DMS153 treated with DMSO at 0.1 percent for 48 hours (cell line): ENCODE measurements at regions not wholly inside any gene's neighbourhood (a gene's known extent, or its start where the extent isn't known, plus 50 kb on each side); places are given as distances from the start of the nearest gene placed in this dataset.
"Not testable (repeated sequence)": the region's sequence is repeated elsewhere in the genome, so short reads cannot be mapped to it uniquely, and the experiment has no call there.

ENCODE experiments used
- DNase-seq: peaks from one replicate; lab custom pipeline; 2025; ENCODE audit not compliant: unreplicated experiment; lab: John Stamatoyannopoulos, UW

GRCh38 chr3:147157631-147158030 is 248.7 kb downstream of the ZIC4 start:
- DNase-seq, result no peak

- DNase-seq, result not testable (repeated sequence)
Observed at GRCh38 chr3:147154988-147155387, 251.4 kb downstream of the ZIC4 start.

- DNase-seq, result no peak
Observed at GRCh38 chr3:147153830-147154539, 252.4 kb downstream of the ZIC4 start.

DNA sequence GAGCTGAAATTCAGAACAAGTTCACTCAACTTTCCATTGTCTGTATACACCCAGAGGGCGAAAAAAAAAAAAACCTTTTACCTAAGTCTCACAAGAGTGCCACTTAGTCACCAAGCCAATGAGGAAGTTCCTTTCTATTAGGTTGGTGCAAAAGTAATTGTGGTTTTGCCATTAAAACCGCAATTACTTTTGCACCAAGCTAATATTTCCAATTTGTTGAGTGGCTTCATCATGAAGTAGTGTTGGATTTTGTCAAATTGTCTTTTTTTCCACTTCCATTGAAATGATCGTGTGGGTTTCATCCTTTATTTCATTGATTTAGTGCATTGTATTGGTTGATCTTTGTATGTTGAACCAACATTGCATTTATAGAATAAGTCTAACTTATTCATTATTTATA is 253.9 kb downstream of the ZIC4 start:
- no peak for DNase-seq

DNA sequence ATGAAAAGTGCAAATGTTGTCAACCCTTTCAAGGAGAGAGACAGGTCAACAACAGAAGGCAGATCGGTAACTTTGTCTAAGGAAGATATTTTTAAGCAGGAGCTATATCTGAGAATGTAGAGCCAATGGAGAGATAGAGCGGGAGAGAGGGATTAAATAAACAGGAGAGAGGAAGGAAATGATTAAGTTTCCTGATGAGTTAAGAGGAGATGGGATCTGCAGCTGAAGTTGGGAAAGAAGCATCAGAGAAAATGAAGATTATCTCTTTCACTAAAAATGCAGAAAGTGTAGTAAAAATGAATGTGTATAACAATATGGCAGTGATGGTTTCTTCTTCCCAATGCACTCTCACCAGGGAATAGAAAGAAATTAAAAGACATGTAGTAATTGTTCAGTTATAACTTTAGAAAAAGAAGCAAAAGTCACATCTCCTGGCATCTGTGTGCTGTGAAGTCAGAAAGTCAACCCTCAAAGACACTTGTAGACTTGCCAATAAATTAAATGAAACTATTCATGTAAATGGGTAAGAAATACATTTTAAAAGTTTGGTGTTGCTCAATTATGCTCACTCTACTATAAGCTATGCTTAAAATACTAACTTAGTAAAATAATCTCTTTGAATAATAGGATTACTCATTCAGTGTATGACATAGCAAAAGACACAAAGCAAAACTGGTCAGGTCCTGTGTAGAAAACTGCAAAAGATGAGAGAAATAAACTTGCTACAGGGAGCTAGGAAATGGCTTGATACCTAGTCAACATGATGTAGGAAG is 264.6 kb downstream of the ZIC4 start:
- no peak for DNase-seq

DNA sequence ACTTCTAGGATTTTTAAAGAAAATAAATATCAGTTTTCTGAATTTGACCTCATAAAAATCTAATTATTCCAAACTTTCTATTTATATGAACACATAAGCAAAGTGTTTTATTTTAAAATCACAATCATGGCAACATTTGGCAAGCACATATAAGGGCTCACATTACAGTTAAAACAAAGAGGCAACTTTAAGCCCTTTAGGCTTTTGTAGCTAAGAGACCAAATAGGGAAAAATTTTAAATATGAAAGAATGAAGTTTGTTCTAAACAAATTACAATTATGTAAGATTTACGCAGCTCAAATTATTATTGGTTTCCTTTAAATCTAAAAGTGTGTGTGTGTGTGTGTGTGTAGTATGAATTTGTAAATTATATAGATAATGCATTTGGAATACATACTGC is 267.0 kb downstream of the ZIC4 start:
- no peak for DNase-seq

DNA sequence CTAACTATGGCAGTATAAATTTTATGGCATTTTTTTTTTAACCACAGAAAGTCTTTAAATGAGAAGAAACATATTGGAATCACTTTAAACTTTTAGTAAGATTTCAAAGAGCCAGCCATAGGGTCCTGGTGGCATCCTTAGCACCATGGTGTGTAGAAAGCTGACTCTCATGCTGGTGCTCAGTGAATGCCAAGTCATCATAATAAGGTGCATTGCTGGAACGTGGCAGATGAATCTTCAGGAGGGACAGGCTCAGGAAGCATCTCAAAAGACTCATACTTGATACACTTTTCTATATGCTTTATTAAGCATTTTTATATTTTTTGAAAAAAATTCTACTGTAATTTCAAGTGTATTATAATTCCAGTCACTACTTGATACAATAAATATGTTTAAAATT is 274.2 kb downstream of the ZIC4 start:
- DNase-seq, result no peak

DNA sequence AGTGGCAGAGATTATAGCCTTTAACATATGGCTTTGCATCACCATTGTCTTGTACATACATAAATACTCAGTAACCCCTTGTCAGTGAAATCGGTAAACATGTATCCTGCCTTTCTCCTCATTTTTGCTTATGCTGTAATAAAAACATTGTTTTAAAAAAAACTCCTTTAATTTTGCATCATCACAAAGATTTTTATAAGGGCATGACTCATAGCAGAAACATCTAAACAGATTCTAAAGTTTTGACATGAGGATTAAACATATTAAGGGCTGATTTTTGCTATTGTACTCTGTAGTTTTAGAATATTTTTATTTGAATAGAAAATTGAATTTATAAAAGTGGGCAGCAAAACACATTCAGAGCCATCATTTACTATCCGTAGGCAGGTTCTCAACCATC is 275.9 kb downstream of the ZIC4 start:
- DNase-seq, result no peak

- DNase-seq, result no peak
Observed at GRCh38 chr3:147129665-147130064, 276.7 kb downstream of the ZIC4 start.

- no peak for DNase-seq
Observed at GRCh38 chr3:147122350-147122749, 284.0 kb downstream of the ZIC4 start.

GRCh38 chr3:147119989-147120388 is 286.4 kb downstream of the ZIC4 start:
- no peak for DNase-seq

DNA sequence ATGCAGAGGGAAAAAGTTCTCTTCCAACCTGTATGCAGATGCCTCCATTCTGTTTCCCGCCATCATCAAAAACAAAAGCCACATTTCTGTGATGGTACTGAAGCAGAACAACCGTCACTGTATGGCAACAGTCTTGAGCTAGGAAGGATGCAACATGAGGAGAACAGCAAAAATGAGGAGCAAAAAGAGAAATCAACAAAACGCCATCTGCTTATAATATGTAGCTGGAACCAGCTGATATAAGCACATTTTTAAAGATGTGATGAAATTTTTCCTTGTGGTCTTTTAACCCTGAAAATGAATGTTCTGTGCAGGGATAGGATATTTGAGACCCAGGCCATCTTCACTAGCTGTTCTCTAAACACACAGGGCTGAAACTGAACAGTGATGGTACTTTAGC is 287.0 kb downstream of the ZIC4 start:
- no peak for DNase-seq

GRCh38 chr3:147118611-147119010 is 287.7 kb downstream of the ZIC4 start:
- no peak for DNase-seq

DNA sequence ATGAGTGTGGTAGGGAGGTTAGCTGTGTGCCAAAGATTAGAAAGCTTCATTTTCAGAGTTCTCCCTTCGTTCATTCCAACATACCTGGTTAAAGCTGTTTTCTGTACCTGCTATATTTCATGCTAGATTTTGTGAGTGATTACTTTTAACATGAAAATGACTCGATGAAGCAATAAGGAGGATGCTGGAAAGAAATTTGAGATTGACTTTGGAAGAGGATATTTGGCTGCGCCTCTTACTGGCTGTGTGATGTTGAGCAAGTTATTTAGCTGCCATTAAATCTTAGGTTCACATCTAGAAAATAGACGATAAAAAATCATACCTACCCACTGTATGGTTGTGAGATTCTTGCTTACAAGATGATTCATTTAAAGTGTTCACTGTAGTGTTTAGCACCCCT is 288.7 kb downstream of the ZIC4 start:
- no peak for DNase-seq

- no peak for DNase-seq
Observed at GRCh38 chr3:147113293-147114044, 292.9 kb downstream of the ZIC4 start.

GRCh38 chr3:147099076-147099475 is 307.3 kb downstream of the ZIC4 start:
- DNase-seq, result no peak

DNA sequence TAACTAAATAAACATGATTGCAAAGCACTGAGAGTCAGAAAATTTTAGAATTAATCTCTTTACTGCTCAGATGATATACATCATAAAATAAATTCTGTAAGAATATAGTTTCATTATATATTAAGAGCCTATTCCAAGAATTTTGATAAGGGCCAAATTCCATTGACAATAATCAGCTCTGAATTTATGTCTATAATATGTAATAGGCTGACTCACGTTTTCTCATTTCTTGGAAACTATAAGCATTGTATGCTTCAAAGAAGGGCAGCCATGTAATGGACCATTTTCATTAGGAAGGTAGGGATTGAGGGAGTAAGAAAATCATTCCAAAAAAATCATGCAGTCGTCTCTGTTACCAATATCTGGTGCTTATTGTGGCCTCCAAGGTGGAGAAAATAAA is 315.9 kb downstream of the ZIC4 start:
- DNase-seq, result no peak

DNA sequence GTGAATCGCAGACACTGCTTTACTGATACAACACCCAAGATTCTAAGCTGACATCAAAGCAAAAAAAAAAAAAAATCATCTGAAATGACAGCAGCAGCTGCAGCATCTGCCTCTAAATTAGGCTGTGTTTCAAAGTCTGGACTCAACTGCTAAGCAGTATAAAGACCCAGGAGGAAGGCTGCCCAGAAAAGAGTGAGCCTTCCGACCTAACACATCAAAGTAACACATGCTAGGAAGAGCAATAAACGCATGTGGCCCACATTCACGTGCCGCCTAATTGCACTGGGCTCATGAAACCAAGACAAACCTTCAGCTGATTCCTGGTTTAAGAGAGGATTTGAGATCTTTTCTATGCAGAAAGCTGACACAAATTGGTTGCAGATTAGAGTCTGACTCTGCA is 317.1 kb downstream of the ZIC4 start:
- DNase-seq, result no peak

DNA sequence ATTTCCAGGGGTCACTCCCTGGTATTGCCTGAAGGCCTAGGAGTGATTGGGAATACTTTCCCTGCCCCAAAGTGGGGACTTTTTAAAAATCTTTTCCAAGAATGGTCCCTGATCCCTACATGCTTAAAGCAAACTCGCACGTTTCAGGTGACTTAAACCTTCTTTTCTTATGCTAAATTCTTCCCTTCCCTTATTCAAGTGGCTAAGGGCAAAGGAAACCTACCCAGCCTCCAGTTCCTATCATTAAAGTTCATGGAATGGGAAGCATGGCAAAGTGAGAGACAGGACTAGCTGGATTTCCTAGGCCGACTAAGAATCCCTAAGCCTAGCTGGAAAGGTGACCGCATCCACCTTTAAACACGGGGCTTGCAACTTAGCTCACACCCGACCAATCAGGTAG is 346.8 kb downstream of the ZIC4 start:
- not testable (repeated sequence) for DNase-seq

- DNase-seq, result no peak
Observed at GRCh38 chr3:147049821-147050220, 356.5 kb downstream of the ZIC4 start.

GRCh38 chr3:147049305-147049704 is 357.0 kb downstream of the ZIC4 start:
- no peak for DNase-seq

DNA sequence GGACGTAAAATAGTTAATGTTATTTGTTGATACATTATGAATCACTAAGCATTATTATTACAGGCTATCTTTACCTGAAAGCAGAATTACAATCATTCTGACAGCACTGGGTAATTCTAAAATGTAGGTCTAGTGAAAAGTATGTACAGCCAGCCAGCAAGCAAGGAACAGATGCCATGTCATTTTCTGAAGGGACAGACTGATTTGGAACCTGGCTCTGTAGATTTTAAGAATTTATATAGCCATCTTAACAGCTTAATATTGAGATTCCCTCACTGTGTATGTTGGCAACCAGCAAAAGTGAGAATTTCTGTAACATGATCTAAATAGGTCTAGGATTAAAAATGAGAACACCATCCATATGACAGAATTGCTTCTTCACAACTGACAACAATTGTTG is 359.4 kb downstream of the ZIC4 start:
- DNase-seq, result no peak
